Activated CD4-positive, alpha-beta T cell treated with anti-CD3 and anti-CD28 coated beads for 48 hours (primary cell): ENCODE measurements at regions not wholly inside any gene's neighbourhood (a gene's known extent, or its start where the extent isn't known, plus 50 kb on each side); places are given as distances from the start of the nearest gene placed in this dataset.
A peak's percentile ranks its signal among the peaks of the same experiment; 100 is the strongest.

Experiments used
- DNase-seq: peaks from one replicate; pipeline ENCODE4 v3.0.0-alpha.2; 2020

GRCh38 chr7:25940086-25940906 lies 211.7 kb upstream of the NFE2L3 start:
- DNase-seq, result no peak

GRCh38 chr7:25944777-25945515 lies 207.1 kb upstream of the NFE2L3 start:
- DNase-seq, result no peak

- no peak for DNase-seq
Measured at GRCh38 chr7:25945608-25946007, 206.4 kb upstream of the NFE2L3 start.

DNA sequence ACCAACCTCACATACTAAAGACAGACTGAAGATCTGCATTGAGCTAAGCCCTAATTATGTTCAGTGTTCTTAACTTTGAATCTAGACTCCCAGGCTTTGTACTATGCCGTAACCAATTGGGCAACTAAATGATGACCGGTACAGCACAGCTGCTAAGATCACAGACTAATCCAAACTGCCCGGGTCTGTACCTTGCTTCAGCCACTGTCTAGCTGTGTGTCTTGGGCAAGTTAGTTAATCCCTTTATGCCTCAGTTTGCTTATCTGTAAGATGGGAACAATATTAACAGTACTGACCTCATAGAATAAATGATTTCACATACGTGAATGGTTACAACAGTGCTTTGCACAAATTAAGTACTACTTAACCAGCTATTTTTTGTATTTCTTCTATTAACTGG lies 205.8 kb upstream of the NFE2L3 start:
- no peak for DNase-seq

- no peak for DNase-seq
Measured at GRCh38 chr7:25947669-25948516, 204.1 kb upstream of the NFE2L3 start.

- DNase-seq, result peak; percentile 20
Measured at GRCh38 chr7:25949736-25950487, 202.1 kb upstream of the NFE2L3 start.

- peak; percentile 88 for DNase-seq
Measured at GRCh38 chr7:25950488-25951413, 201.2 kb upstream of the NFE2L3 start.

GRCh38 chr7:25951414-25952260 lies 200.4 kb upstream of the NFE2L3 start:
- no peak for DNase-seq

GRCh38 chr7:25952261-25953057 lies 199.5 kb upstream of the NFE2L3 start:
- DNase-seq, result no peak

DNA sequence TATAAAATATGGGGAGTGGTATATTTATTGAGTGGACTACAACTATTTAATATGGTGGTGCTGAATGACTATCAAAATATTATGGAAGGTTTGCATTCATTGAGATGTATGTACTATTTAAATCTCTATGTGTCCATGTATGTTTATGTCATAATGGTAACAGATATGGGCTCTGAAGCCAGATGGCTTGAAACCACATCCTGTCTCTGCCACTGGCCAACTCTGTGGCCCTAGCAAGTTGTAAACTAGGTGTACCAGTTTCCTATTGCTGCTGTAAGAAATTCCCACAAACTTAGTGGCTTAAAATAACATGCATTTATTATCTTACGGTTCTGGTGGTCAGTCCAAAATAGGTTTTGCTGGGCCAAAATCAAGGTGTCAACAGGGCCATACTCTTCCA lies 198.1 kb upstream of the NFE2L3 start:
- DNase-seq, result no peak

- no peak for DNase-seq
Measured at GRCh38 chr7:25954395-25954794, 197.6 kb upstream of the NFE2L3 start.

DNA sequence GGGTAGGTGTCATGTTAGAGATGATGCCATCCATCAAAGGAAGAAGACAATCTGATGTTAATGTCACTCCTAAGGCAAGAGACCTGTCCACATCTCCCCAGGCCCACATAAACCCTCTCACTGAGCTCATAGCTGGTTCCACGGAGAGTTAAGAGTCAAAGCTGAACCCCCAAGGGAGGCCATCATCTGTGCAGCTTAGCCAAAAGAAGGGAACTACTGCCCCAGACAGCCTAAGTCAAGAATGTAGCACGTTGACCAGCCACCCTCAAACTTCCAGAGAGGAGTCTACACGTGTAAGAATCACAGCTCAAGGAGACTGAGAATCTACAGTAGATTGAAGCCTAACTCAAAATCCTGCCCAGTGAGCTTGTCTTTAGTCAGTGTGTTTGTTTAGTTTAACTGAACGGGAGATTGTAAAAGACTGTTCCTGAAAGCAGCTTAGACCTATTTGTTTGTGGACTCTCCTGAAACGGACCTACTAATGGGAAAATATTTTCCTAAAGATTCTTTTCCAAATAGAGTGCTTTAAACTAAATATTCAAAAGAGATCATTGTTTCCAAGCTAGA lies 192.7 kb upstream of the NFE2L3 start:
- DNase-seq, result no peak

- no peak for DNase-seq
Measured at GRCh38 chr7:25963733-25964132, 188.3 kb upstream of the NFE2L3 start.

- DNase-seq, result no peak
Measured at GRCh38 chr7:25964483-25964991, 187.5 kb upstream of the NFE2L3 start.

- DNase-seq, result no peak
Measured at GRCh38 chr7:25965405-25966123, 186.4 kb upstream of the NFE2L3 start.

- no peak for DNase-seq
Measured at GRCh38 chr7:25966469-25966868, 185.5 kb upstream of the NFE2L3 start.

- no peak for DNase-seq
Measured at GRCh38 chr7:25967278-25968204, 184.5 kb upstream of the NFE2L3 start.
